NT2/D1 (cell line): ENCODE measurements at regions not wholly inside any gene's neighbourhood (a gene's known extent, or its start where the extent isn't known, plus 50 kb on each side); places are given as distances from the start of the nearest gene placed in this dataset.

Source experiments
- SUZ12 ChIP-seq: IDR thresholded peaks from 2 replicates; pipeline ENCODE4 v1.6.1; 2011; ENCODE audit not compliant: insufficient read length, insufficient read depth; ENCODE audit errors: extremely low read depth
- YY1 ChIP-seq: IDR thresholded peaks from 2 replicates; pipeline ENCODE4 v1.6.1; 2011; ENCODE audit not compliant: insufficient read length, insufficient read depth
- ZNF274 ChIP-seq: IDR thresholded peaks from 2 replicates; pipeline ENCODE4 v1.6.1; 2011; ENCODE audit warnings: mild to moderate bottlenecking, low read depth, low read length

- TF ChIP-seq YY1, result no peak
- no peak for TF ChIP-seq ZNF274
- TF ChIP-seq SUZ12, result no peak
These were observed 133.0 kb downstream of the CD83 start for GRCh38 chr6:14250573-14250972.
